ENCODE measurements at regions not wholly inside any gene's neighbourhood (a gene's known extent, or its start where the extent isn't known, plus 50 kb on each side); places are given as distances from the start of the nearest gene placed in this dataset.
"Not testable (repeated sequence)": the region's sequence is repeated elsewhere in the genome, so short reads cannot be mapped to it uniquely, and the experiment has no call there.

GRCh38 chr17:13153036-13153435 lies 135.2 kb upstream of the ELAC2 start:
- BruUV-seq (replicated peaks) = no TSS peak
- H3K4me1 ChIP-seq (ENCODE audit: insufficient read depth, low read length) = no peaks in the 10 kb centered on the region

GRCh38 chr17:13152501-13152900 lies 134.7 kb upstream of the ELAC2 start:
- no TSS peak for BruUV-seq (replicated peaks)
- Histone ChIP-seq H3K4me2 (ENCODE audit: low read length) (no peak overlapping the region), H3K36me3 (ENCODE audit: low read depth, low read length) (no peaks in the 10 kb centered on the region), H3K4me3 (ENCODE audit: low read length) (no peak overlapping the region), H3K27me3 (ENCODE audit: low read length) (peaks cover 26% of the 10 kb centered on the region), H3K9me3 (ENCODE audit: low read length) (no peaks in the 10 kb centered on the region; the same call in 1 of the 2 replicates), H3K79me2 (ENCODE audit: low read length) (no peaks in the 10 kb centered on the region), H3K9ac (ENCODE audit: low read length) (no peak overlapping the region), H3K27ac (ENCODE audit: low read length) (no peak overlapping the region), H2AFZ (ENCODE audit: low read length) (no peak overlapping the region), H3K4me1 (ENCODE audit: insufficient read depth, low read length) (no peaks in the 10 kb centered on the region), H4K20me1 (ENCODE audit: low read length) (no peaks in the 10 kb centered on the region), H3F3A (ENCODE audit: low read length, unreplicated experiment) (no peaks in the 10 kb centered on the region), H3K9me2 (replicated peaks; ENCODE audit: low read length) (no peaks in the 10 kb centered on the region)
- POLR2A ChIA-PET (ENCODE audit: unreplicated experiment) = no interaction called here
- ATAC-seq (no peak), DNase-seq (no peak)
- TF ChIP-seq CTCF (conservative IDR thresholded peaks at IDR 0.05; ENCODE audit: low read depth, low read length) = no peak
- no peak for TF ChIP-seq EZH2 (IDR thresholded peaks at IDR 0.05; ENCODE audit: low read length, unreplicated experiment)
- no peak for TF ChIP-seq EZH2phosphoT487 (IDR thresholded peaks at IDR 0.05; ENCODE audit: borderline replicate concordance, low read length)
- CTCF ChIA-PET = no interaction called here
- intact Hi-C loops (cut with micrococcal nuclease) = no loop called here

More at GRCh38 chr17:13153036-13153435, 135.2 kb upstream of the ELAC2 start:
- TF ChIP-seq CTCF (conservative IDR thresholded peaks at IDR 0.05; ENCODE audit: low read depth, low read length) = no peak
- TF ChIP-seq EZH2 (IDR thresholded peaks at IDR 0.05; ENCODE audit: low read length, unreplicated experiment) = no peak
- TF ChIP-seq EZH2phosphoT487 (IDR thresholded peaks at IDR 0.05; ENCODE audit: borderline replicate concordance, low read length) = no peak
- no peaks in the 10 kb centered on the region for H3F3A ChIP-seq (ENCODE audit: low read length, unreplicated experiment)
- no peaks in the 10 kb centered on the region for H3K36me3 ChIP-seq (ENCODE audit: low read depth, low read length)
- H3K27ac ChIP-seq (ENCODE audit: low read length) = no peak overlapping the region
- no peak overlapping the region for H3K9ac ChIP-seq (ENCODE audit: low read length)
- CTCF ChIA-PET = no interaction called here
- H3K4me2 ChIP-seq (ENCODE audit: low read length) = no peak overlapping the region
- DNase-seq (no peak), ATAC-seq (no peak)
- H2AFZ ChIP-seq (ENCODE audit: low read length) = no peak overlapping the region
- intact Hi-C loops (cut with micrococcal nuclease) = no loop called here
- H3K27me3 ChIP-seq (ENCODE audit: low read length) = peaks cover 23% of the 10 kb centered on the region
- H3K4me3 ChIP-seq (ENCODE audit: low read length) = no peak overlapping the region
- H4K20me1 ChIP-seq (ENCODE audit: low read length) = no peaks in the 10 kb centered on the region
- POLR2A ChIA-PET (ENCODE audit: unreplicated experiment) = no interaction called here
- H3K9me2 ChIP-seq (replicated peaks; ENCODE audit: low read length) = no peaks in the 10 kb centered on the region
- H3K9me3 ChIP-seq (ENCODE audit: low read length) = no peaks in the 10 kb centered on the region; the same call in 1 of the 2 replicates
- H3K79me2 ChIP-seq (ENCODE audit: low read length) = no peaks in the 10 kb centered on the region

GRCh38 chr17:13150738-13151137 lies 132.9 kb upstream of the ELAC2 start:
- intact Hi-C loops (cut with micrococcal nuclease); DNase-seq; POLR2A ChIA-PET (ENCODE audit: unreplicated experiment); H4K20me1 ChIP-seq (ENCODE audit: low read length); H3K79me2 ChIP-seq (ENCODE audit: low read length); H3K9ac ChIP-seq (ENCODE audit: low read length); H3K9me3 ChIP-seq (ENCODE audit: low read length); H3K36me3 ChIP-seq (ENCODE audit: low read depth, low read length); H3K9me2 ChIP-seq (replicated peaks; ENCODE audit: low read length); H3K4me1 ChIP-seq (ENCODE audit: insufficient read depth, low read length); H3K4me2 ChIP-seq (ENCODE audit: low read length); ATAC-seq; H3K4me3 ChIP-seq (ENCODE audit: low read length); CTCF ChIA-PET; BruUV-seq (replicated peaks); H3F3A ChIP-seq (ENCODE audit: low read length, unreplicated experiment); H2AFZ ChIP-seq (ENCODE audit: low read length); H3K27ac ChIP-seq (ENCODE audit: low read length): not testable (repeated sequence)
- peaks cover 36% of the 10 kb centered on the region for H3K27me3 ChIP-seq (ENCODE audit: low read length)
